ENCODE measurements at regions not wholly inside any gene's neighbourhood (a gene's known extent, or its start where the extent isn't known, plus 50 kb on each side); places are given as distances from the start of the nearest gene placed in this dataset.

GRCh38 chr2:239472235-239472775 lies 71.5 kb upstream of the HDAC4 start:
- TF ChIP-seq, protein P1, sequence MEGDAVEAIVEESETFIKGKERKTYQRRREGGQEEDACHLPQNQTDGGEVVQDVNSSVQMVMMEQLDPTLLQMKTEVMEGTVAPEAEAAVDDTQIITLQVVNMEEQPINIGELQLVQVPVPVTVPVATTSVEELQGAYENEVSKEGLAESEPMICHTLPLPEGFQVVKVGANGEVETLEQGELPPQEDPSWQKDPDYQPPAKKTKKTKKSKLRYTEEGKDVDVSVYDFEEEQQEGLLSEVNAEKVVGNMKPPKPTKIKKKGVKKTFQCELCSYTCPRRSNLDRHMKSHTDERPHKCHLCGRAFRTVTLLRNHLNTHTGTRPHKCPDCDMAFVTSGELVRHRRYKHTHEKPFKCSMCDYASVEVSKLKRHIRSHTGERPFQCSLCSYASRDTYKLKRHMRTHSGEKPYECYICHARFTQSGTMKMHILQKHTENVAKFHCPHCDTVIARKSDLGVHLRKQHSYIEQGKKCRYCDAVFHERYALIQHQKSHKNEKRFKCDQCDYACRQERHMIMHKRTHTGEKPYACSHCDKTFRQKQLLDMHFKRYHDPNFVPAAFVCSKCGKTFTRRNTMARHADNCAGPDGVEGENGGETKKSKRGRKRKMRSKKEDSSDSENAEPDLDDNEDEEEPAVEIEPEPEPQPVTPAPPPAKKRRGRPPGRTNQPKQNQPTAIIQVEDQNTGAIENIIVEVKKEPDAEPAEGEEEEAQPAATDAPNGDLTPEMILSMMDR (IDR thresholded peaks at IDR 0.05), result no peak
- TF ChIP-seq POLR2A (IDR thresholded peaks at IDR 0.05), result no peak
